ENCODE measurements at regions not wholly inside any gene's neighbourhood (a gene's known extent, or its start where the extent isn't known, plus 50 kb on each side); places are given as distances from the start of the nearest gene placed in this dataset.

DNA sequence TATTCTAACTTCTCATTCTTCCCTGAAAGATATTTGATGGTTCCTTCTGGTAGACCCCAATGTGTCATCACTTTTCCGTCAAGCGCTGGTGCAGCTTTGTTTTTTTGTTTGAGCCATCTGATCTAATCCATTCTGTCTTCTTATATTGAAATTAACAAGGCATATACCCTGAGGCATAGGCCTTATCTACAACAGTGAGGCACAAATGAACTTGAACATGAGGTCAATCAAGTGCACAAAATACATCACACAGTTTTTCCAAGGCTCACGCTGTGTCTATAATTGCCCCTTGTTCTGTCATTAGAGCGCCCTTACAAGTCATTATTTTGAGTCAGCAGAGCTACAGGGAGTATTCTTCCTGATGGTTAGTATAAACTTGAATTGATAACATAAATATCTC lies 406.6 kb downstream of the MAT2B start:
- Histone ChIP-seq H2AFZ (ENCODE audit: low read length) (no peak overlapping the region), H3K79me2 (ENCODE audit: insufficient read depth, low read length) (no peaks in the 10 kb centered on the region), H3K36me3 (replicated peaks in 1 of 2; ENCODE audit: control insufficient read depth in 1 of 2, insufficient read depth in 2 of 2, low read length in 2 of 2) (no peaks in the 10 kb centered on the region), H3K9me3 (ENCODE audit: low read length) (no peaks in the 10 kb centered on the region), H3K4me1 (ENCODE audit: insufficient read depth, low read length) (peaks cover 16% of the 10 kb centered on the region), H3K9ac (ENCODE audit: insufficient read depth, low read depth, low read length) (no peak overlapping the region), H3K27ac (ENCODE audit: extremely low read length, insufficient read depth, low read length) (no peak overlapping the region), H3K27me3 (ENCODE audit: control insufficient read depth in 1 of 2, insufficient read depth in 2 of 2, low read length in 2 of 2) (no peaks in the 10 kb centered on the region), H3K4me2 (ENCODE audit: low read depth, low read length) (no peak overlapping the region), H3K4me3 (replicated peaks in 1 of 3; ENCODE audit: insufficient read depth in 1 of 3, low read depth in 2 of 3, low read length in 3 of 3) (no peak overlapping the region), H4K20me1 (ENCODE audit: insufficient read depth, low read length) (no peaks in the 10 kb centered on the region)
- no peak for TF ChIP-seq ZNF431 (CRISPR knock-in tag; IDR thresholded peaks at IDR 0.05; ENCODE audit: borderline replicate concordance, low read depth)
- no peak for TF ChIP-seq ZNF441 (CRISPR knock-in tag; IDR thresholded peaks at IDR 0.05; ENCODE audit: borderline replicate concordance)
- TF ChIP-seq HOXA9 (CRISPR knock-in tag; IDR thresholded peaks at IDR 0.05; ENCODE audit: borderline replicate concordance), result no peak
- no peak for TF ChIP-seq TOPORS (CRISPR knock-in tag; IDR thresholded peaks at IDR 0.05)
- TF ChIP-seq HMG20A (CRISPR knock-in tag; IDR thresholded peaks at IDR 0.05; ENCODE audit: borderline replicate concordance), result no peak
- TF ChIP-seq TGIF2 (CRISPR knock-in tag; IDR thresholded peaks at IDR 0.05), result no peak
- no peak for TF ChIP-seq PCBP2 (optimal IDR thresholded peaks at IDR 0.05; ENCODE audit: low read depth, low read length, poor library complexity, severe bottlenecking)
- TF ChIP-seq, protein P1, sequence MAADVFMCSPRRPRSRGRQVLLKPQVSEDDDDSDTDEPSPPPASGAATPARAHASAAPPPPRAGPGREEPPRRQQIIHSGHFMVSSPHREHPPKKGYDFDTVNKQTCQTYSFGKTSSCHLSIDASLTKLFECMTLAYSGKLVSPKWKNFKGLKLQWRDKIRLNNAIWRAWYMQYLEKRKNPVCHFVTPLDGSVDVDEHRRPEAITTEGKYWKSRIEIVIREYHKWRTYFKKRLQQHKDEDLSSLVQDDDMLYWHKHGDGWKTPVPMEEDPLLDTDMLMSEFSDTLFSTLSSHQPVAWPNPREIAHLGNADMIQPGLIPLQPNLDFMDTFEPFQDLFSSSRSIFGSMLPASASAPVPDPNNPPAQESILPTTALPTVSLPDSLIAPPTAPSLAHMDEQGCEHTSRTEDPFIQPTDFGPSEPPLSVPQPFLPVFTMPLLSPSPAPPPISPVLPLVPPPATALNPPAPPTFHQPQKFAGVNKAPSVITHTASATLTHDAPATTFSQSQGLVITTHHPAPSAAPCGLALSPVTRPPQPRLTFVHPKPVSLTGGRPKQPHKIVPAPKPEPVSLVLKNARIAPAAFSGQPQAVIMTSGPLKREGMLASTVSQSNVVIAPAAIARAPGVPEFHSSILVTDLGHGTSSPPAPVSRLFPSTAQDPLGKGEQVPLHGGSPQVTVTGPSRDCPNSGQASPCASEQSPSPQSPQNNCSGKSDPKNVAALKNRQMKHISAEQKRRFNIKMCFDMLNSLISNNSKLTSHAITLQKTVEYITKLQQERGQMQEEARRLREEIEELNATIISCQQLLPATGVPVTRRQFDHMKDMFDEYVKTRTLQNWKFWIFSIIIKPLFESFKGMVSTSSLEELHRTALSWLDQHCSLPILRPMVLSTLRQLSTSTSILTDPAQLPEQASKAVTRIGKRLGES (CRISPR knock-in tag; IDR thresholded peaks at IDR 0.05; ENCODE audit: borderline replicate concordance), result no peak
- TF ChIP-seq ZNF180 (CRISPR knock-in tag; IDR thresholded peaks at IDR 0.05; ENCODE audit: borderline replicate concordance, low read depth), result no peak
- TF ChIP-seq PRPF4 (IDR thresholded peaks at IDR 0.05; ENCODE audit: low read depth, low read length, poor library complexity, severe bottlenecking), result no peak
- TF ChIP-seq SKI (IDR thresholded peaks at IDR 0.05; ENCODE audit: partially characterized antibody), result no peak
- no peak for TF ChIP-seq SYNCRIP (IDR thresholded peaks at IDR 0.05; ENCODE audit: insufficient read depth, low read depth, low read length)
- ChIA-PET POLR2A (no interaction called here), CTCF (ENCODE audit: low intra/inter-chr PET ratio, low total read pairs) (no interaction called here)
- DNase-seq (ENCODE audit: low spot score), result no peak
- in situ Hi-C loops (cut with HindIII; ENCODE audit: extremely low pct_ligation_motif_present, low pct_unique_long_range_greater_than_20kb), result no loop called here
- ATAC-seq, result no peak
- intact Hi-C loops (cut with micrococcal nuclease; ENCODE audit: unreplicated experiment), result no loop called here
- no peak for FAIRE-seq
- 1% methylated on average over 4 of the region's 4 CpGs for WGBS (ENCODE audit: low lambda C conversion rate)
- BruUV-seq (replicated peaks), result no TSS peak
